Mesothelial cell of epicardium (in vitro differentiated cells): ENCODE measurements at regions not wholly inside any gene's neighbourhood (a gene's known extent, or its start where the extent isn't known, plus 50 kb on each side); places are given as distances from the start of the nearest gene placed in this dataset.
"Not testable (repeated sequence)": the region's sequence is repeated elsewhere in the genome, so short reads cannot be mapped to it uniquely, and the experiment has no call there.

ENCODE experiments used
- DNase-seq, 2 experiments: peaks; one replicate each; pipeline ENCODE4 v3.0.0; 2021; ENCODE audit warnings: low spot score in 2 of 2; ENCODE audit not compliant: unreplicated experiment in 2 of 2
- H3K27ac Mint-ChIP-seq: 2 replicates; pipeline ENCODE4 v1.8.0; 2021; ENCODE audit warnings: mixed read lengths
- H3K27me3 Mint-ChIP-seq: 2 replicates; pipeline ENCODE4 v1.8.0; 2021; ENCODE audit warnings: low read depth, mixed read lengths
- H3K36me3 Mint-ChIP-seq: 2 replicates; pipeline ENCODE4 v1.8.0; 2021; ENCODE audit warnings: mixed read lengths
- H3K4me1 Mint-ChIP-seq: 2 replicates; pipeline ENCODE4 v1.8.0; 2021; ENCODE audit warnings: mixed read lengths
- H3K4me3 Mint-ChIP-seq: 2 replicates; pipeline ENCODE4 v1.8.0; 2021; ENCODE audit warnings: mild to moderate bottlenecking, moderate library complexity, mixed read lengths
- H3K9me3 Mint-ChIP-seq: 2 replicates; pipeline ENCODE4 v1.8.0; 2021; ENCODE audit warnings: mixed read lengths
- CTCF ChIP-seq: fragments of 200-600 bp; sonication (generic); IDR thresholded peaks from one replicate; pipeline ENCODE4 v1.5.0; 2021; ENCODE audit warnings: antibody characterized with exemption; ENCODE audit not compliant: unreplicated experiment

GRCh38 chr3:189419683-189420082 lies 211.5 kb upstream of the TP63 start:
- no peak overlapping the region for H3K4me3 Mint-ChIP-seq
- no peaks in the 10 kb centered on the region for H3K27me3 Mint-ChIP-seq
- H3K4me1 Mint-ChIP-seq, result no peaks in the 10 kb centered on the region
- H3K9me3 Mint-ChIP-seq, result no peaks in the 10 kb centered on the region
- TF ChIP-seq CTCF, result no peak
- no peak for DNase-seq
- no peak overlapping the region for H3K27ac Mint-ChIP-seq
- H3K36me3 Mint-ChIP-seq, result no peaks in the 10 kb centered on the region

DNA sequence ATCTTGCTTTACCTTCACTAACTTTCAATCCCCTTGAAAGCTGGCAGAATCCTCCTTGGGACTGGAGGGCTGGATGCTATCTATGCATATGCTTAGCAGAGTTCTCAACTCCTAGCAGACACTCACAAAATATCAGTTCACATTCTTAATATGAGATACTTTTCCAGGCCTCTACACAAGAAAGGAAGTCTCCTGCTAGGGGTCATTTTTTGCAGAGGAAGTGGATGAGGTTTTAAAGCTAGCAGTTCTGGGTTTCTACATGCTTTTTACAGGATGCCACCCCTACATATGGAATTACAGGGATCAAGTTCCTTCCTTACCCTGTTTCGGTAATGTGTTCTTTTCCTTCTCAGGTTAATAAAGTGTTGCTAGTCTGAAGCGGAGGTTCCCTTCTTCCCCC lies 206.3 kb upstream of the TP63 start:
- Mint-ChIP-seq H3K36me3 (peaks cover 1% of the 10 kb centered on the region), H3K4me3 (no peak overlapping the region), H3K9me3 (peaks cover 15% of the 10 kb centered on the region), H3K4me1 (peaks cover 8% of the 10 kb centered on the region), H3K27me3 (no peaks in the 10 kb centered on the region), H3K27ac (no peak overlapping the region)
- DNase-seq, result no peak
- TF ChIP-seq CTCF, result no peak

DNA sequence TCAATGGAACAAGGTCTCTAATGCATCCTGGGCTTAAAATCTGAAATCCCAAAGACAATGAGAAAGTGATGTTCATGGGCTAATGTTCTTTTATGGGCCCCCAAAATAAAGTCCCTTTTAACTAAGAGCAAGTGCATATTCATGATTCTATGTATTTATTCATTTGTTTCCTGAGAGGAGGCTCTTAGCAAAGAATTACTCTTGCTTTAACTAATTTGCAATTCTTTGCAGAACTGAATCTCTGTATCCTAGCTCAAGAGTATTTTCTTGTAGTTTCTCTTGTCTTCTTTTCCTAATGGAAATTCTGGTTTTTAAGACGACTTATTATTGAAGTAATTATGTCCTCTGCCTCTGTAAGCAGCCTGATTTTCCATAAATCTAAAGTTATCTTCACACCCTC lies 202.2 kb upstream of the TP63 start:
- Mint-ChIP-seq H3K27me3 (no peaks in the 10 kb centered on the region), H3K36me3 (peaks cover 5% of the 10 kb centered on the region), H3K27ac (no peak overlapping the region), H3K4me1 (peaks cover 9% of the 10 kb centered on the region), H3K9me3 (peaks cover 31% of the 10 kb centered on the region), H3K4me3 (no peak overlapping the region)
- TF ChIP-seq CTCF, result no peak
- DNase-seq, result no peak

- TF ChIP-seq CTCF, result no peak
- Mint-ChIP-seq H3K4me3 (no peak overlapping the region), H3K36me3 (peaks cover 6% of the 10 kb centered on the region), H3K4me1 (peaks cover 9% of the 10 kb centered on the region), H3K9me3 (peaks cover 43% of the 10 kb centered on the region), H3K27me3 (no peaks in the 10 kb centered on the region), H3K27ac (no peak overlapping the region)
- no peak for DNase-seq
Measured at GRCh38 chr3:189430166-189430565, 201.0 kb upstream of the TP63 start.

- not testable (repeated sequence) for H3K4me1 Mint-ChIP-seq, H3K27ac Mint-ChIP-seq, H3K27me3 Mint-ChIP-seq, H3K4me3 Mint-ChIP-seq, H3K36me3 Mint-ChIP-seq, DNase-seq
- peaks cover 11% of the 10 kb centered on the region for H3K9me3 Mint-ChIP-seq
Measured at GRCh38 chr3:189442257-189442656, 188.9 kb upstream of the TP63 start.

DNA sequence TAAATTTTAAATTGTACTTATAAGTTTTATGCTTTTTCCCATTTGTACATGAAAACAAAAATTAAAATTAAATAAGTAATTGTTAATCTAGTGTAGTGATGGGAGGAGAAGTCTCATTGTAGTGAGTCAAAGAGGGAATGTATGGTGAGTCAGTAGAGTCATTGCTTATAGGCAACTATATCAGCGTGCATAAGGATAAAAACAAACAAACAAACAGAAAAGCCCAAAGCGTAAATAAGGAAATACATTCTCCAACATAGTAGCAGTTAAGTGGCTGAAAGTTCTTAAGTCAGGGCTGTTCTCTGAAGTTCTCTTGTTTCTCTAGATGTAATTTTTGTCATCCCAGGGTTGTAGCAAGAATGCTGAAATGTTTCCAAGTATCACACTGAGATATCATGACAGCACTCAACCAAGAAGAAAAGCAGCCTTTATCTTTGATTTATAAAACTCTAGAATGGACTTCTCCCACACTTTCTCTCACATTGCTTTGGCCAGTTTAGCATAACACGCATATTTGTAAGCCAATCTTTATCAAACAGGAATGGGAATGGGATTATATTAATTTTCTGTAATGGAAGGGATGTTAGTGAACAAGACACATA lies 184.1 kb upstream of the TP63 start:
- Mint-ChIP-seq H3K4me1 (peaks cover 13% of the 10 kb centered on the region), H3K27ac (no peak overlapping the region), H3K36me3 (peaks cover 1% of the 10 kb centered on the region), H3K4me3 (no peak overlapping the region), H3K9me3 (peaks cover 11% of the 10 kb centered on the region), H3K27me3 (no peaks in the 10 kb centered on the region)
- DNase-seq, result no peak
- TF ChIP-seq CTCF, result no peak
